Liver (tissue), 3 donors: ENCODE measurements at regions not wholly inside any gene's neighbourhood (a gene's known extent, or its start where the extent isn't known, plus 50 kb on each side); places are given as distances from the start of the nearest gene placed in this dataset.

ENCODE experiments used
- GABPA ChIP-seq, 2 donors: IDR thresholded peaks in 1 of 2; conservative IDR thresholded peaks in 1 of 2; 2 replicates each; pipeline ENCODE4 v1.6.1; 2016; ENCODE audit warnings: antibody characterized with exemption in 2 of 2, mild to moderate bottlenecking in 1 of 2, moderate library complexity in 1 of 2
- SP1 ChIP-seq: IDR thresholded peaks from 2 replicates; pipeline ENCODE4 v1.6.1; 2018; ENCODE audit warnings: antibody characterized with exemption, mild to moderate bottlenecking
- TAF1 ChIP-seq: conservative IDR thresholded peaks from 2 replicates; pipeline ENCODE4 v1.6.1; 2016; ENCODE audit warnings: antibody characterized with exemption, mild to moderate bottlenecking
- YY1 ChIP-seq: IDR thresholded peaks from 2 replicates; pipeline ENCODE4 v1.6.1; 2016; ENCODE audit warnings: antibody characterized with exemption, mild to moderate bottlenecking
- TF ChIP-seq, protein P1 (sequence below): fragments of 150-350 bp; IDR thresholded peaks from 2 replicates; pipeline ENCODE4 v1.5.1; 2017; ENCODE audit warnings: improper control_type of control experiment, low read depth, low read length; ENCODE audit not compliant: missing input control
- TF ChIP-seq, protein P2 (sequence below): IDR thresholded peaks from 2 replicates; pipeline ENCODE4 v1.6.1; 2016; ENCODE audit warnings: antibody characterized with exemption
- donor health status: healthy.
- donor health status: healthy.

DNA sequence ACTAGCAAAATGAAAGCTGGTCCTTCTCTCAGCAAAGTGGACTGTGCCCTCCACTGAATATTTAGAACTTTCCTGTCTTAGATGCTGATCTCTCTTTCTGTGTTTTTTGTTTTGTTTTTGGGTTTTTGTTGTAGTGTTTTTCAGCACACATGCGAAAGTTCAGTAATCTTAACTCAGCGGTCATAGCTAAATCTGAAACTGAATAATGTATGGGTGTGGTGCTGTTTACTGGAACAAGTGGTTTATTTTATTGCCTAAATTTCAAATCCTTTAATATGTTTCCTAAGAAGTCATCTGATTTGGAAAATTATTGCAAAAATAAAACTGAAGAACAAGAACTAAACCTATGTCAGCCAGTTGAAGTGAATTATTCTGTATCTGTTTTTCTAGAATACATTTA is 116.0 kb upstream of the LRIG3 start:
- TF ChIP-seq, protein P1, sequence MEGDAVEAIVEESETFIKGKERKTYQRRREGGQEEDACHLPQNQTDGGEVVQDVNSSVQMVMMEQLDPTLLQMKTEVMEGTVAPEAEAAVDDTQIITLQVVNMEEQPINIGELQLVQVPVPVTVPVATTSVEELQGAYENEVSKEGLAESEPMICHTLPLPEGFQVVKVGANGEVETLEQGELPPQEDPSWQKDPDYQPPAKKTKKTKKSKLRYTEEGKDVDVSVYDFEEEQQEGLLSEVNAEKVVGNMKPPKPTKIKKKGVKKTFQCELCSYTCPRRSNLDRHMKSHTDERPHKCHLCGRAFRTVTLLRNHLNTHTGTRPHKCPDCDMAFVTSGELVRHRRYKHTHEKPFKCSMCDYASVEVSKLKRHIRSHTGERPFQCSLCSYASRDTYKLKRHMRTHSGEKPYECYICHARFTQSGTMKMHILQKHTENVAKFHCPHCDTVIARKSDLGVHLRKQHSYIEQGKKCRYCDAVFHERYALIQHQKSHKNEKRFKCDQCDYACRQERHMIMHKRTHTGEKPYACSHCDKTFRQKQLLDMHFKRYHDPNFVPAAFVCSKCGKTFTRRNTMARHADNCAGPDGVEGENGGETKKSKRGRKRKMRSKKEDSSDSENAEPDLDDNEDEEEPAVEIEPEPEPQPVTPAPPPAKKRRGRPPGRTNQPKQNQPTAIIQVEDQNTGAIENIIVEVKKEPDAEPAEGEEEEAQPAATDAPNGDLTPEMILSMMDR, result no peak
- TF ChIP-seq GABPA (IDR thresholded peaks at IDR 0.05 in 1 of 2, conservative IDR thresholded peaks at IDR 0.05 in 1 of 2), result no peak
- TF ChIP-seq, protein P2, sequence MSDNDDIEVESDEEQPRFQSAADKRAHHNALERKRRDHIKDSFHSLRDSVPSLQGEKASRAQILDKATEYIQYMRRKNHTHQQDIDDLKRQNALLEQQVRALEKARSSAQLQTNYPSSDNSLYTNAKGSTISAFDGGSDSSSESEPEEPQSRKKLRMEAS, result no peak
- no peak for TF ChIP-seq YY1
- no peak for TF ChIP-seq TAF1
- TF ChIP-seq SP1, result no peak
